ENCODE measurements at regions not wholly inside any gene's neighbourhood (a gene's known extent, or its start where the extent isn't known, plus 50 kb on each side); places are given as distances from the start of the nearest gene placed in this dataset.

- no peak for TF ChIP-seq NPAS2 (CRISPR knock-in tag; IDR thresholded peaks at IDR 0.05; ENCODE audit: borderline replicate concordance)
- TF ChIP-seq BCL3 (IDR thresholded peaks at IDR 0.05): no peak
- no peak for TF ChIP-seq RAD21 (conservative IDR thresholded peaks at IDR 0.05 in 1 of 2, IDR thresholded peaks at IDR 0.05 in 1 of 2)
- TF ChIP-seq POLR2AphosphoS2 (conservative IDR thresholded peaks at IDR 0.05; ENCODE audit: low read length): no peak
- TF ChIP-seq CBX8 (IDR thresholded peaks at IDR 0.05): no peak
These were observed 292.5 kb downstream of the SH3GL2 start (continued) for GRCh38 chr9:17871213-17871890.

- H3K4me3 ChIP-seq: no peak overlapping the region
- CTCF ChIA-PET: no interaction called here
- FAIRE-seq (no peak), DNase-seq (ENCODE audit: low read depth in 1 of 2, low spot score in 1 of 2) (no peak), ATAC-seq (no peak)
- POLR2A ChIA-PET: no interaction called here
- TF ChIP-seq ELK1 (IDR thresholded peaks at IDR 0.05; ENCODE audit: low read depth, low read length) (no peak), HOXA7 (CRISPR knock-in tag; IDR thresholded peaks at IDR 0.05) (no peak), E2F6 (IDR thresholded peaks at IDR 0.05; ENCODE audit: borderline replicate concordance, low read depth) (no peak), KDM1A (IDR thresholded peaks at IDR 0.05; ENCODE audit: low read depth) (no peak), GATA3 (IDR thresholded peaks at IDR 0.05; ENCODE audit: borderline replicate concordance) (no peak), SMC3 (IDR thresholded peaks at IDR 0.05) (no peak), BCL3 (IDR thresholded peaks at IDR 0.05) (no peak), PHF8 (IDR thresholded peaks at IDR 0.05; ENCODE audit: borderline replicate concordance, low read depth) (no peak), NFE2L2 (conservative IDR thresholded peaks at IDR 0.05; ENCODE audit: low read length) (no peak), KDM5A (IDR thresholded peaks at IDR 0.05) (no peak), CBX8 (IDR thresholded peaks at IDR 0.05) (no peak)
- no peaks in the 10 kb centered on the region for H3K4me1 ChIP-seq
- no peaks in the 10 kb centered on the region; the same call in 2 of the 3 replicates for H3K9me3 ChIP-seq
- H3K27ac ChIP-seq: no peak overlapping the region
- no peak overlapping the region for H3K4me2 ChIP-seq
- WGBS (ENCODE audit: missing lambda C conversion rate): 40% methylated on average over 1 of the region's 1 CpG
These were observed 297.0 kb downstream of the SH3GL2 start for GRCh38 chr9:17875886-17876285.

GRCh38 chr9:17876687-17877086, 297.8 kb downstream of the SH3GL2 start:
- WGBS (ENCODE audit: missing lambda C conversion rate): 21% methylated on average over 3 of the region's 3 CpGs
- CTCF ChIA-PET: interaction anchor here (0.6 kb wide), 1 partner anchor 49 kb away, joined by 5 read pairs; no protein-coding TSS in a partner anchor
- TF ChIP-seq HEYL (CRISPR knock-in tag; IDR thresholded peaks at IDR 0.05) (no peak), ZNF302 (CRISPR knock-in tag; IDR thresholded peaks at IDR 0.05) (no peak), EP300 (IDR thresholded peaks at IDR 0.05) (no peak), SREBF2 (IDR thresholded peaks at IDR 0.05) (no peak), ATOH8 (CRISPR knock-in tag; IDR thresholded peaks at IDR 0.05; ENCODE audit: low read depth) (no peak), ZFP36 (IDR thresholded peaks at IDR 0.05; ENCODE audit: borderline replicate concordance, partially characterized antibody) (no peak), JUN (IDR thresholded peaks at IDR 0.05) (no peak), HOXB5 (CRISPR knock-in tag; IDR thresholded peaks at IDR 0.05) (no peak), BHLHE40 (IDR thresholded peaks at IDR 0.05; ENCODE audit: low read depth, low read length) (no peak), RARB (CRISPR knock-in tag; IDR thresholded peaks at IDR 0.05) (no peak), CEBPB (IDR thresholded peaks at IDR 0.05) (no peak), NR3C1 (IDR thresholded peaks at IDR 0.05) (no peak), BCL3 (IDR thresholded peaks at IDR 0.05) (no peak), EHMT2 (IDR thresholded peaks at IDR 0.05; ENCODE audit: low read depth) (no peak), SMC3 (IDR thresholded peaks at IDR 0.05) (no peak), HOXA7 (CRISPR knock-in tag; IDR thresholded peaks at IDR 0.05) (no peak), PHF8 (IDR thresholded peaks at IDR 0.05; ENCODE audit: borderline replicate concordance, low read depth) (no peak), RFX5 (IDR thresholded peaks at IDR 0.05) (no peak), MYC (IDR thresholded peaks at IDR 0.05; ENCODE audit: borderline replicate concordance, low read length) (no peak)
- POLR2A ChIA-PET: no interaction called here
- no peak for DNase-seq (ENCODE audit: low read depth in 1 of 2, low spot score in 1 of 2)
- ATAC-seq: no peak
- Histone ChIP-seq H3K4me2 (no peak overlapping the region), H3K9me3 (no peaks in the 10 kb centered on the region; the same call in 2 of the 3 replicates), H3K4me3 (no peak overlapping the region), H3K27ac (no peak overlapping the region), H3K4me1 (no peaks in the 10 kb centered on the region)
- no peak for FAIRE-seq

All from A549 (cell line).